Astrocyte (in vitro differentiated cells and primary cell): ENCODE measurements at regions not wholly inside any gene's neighbourhood (a gene's known extent, or its start where the extent isn't known, plus 50 kb on each side); places are given as distances from the start of the nearest gene placed in this dataset.

Source experiments
- CTCF ChIP-seq: IDR thresholded peaks from 2 replicates; pipeline ENCODE4 v1.5.1; 2011; ENCODE audit warnings: low read depth, mild to moderate bottlenecking, inconsistent platforms, low read length, moderate library complexity; ENCODE audit not compliant: insufficient read depth
- EZH2 ChIP-seq: IDR thresholded peaks from 2 replicates; pipeline ENCODE4 v1.6.1; 2012; ENCODE audit warnings: mild to moderate bottlenecking, low read length, inconsistent platforms; ENCODE audit not compliant: insufficient read depth

GRCh38 chr5:136655468-136655867 is 290.1 kb upstream of the TRPC7 start:
- TF ChIP-seq CTCF (no peak), EZH2 (no peak)
